ENCODE measurements at regions not wholly inside any gene's neighbourhood (a gene's known extent, or its start where the extent isn't known, plus 50 kb on each side); places are given as distances from the start of the nearest gene placed in this dataset.

DNA sequence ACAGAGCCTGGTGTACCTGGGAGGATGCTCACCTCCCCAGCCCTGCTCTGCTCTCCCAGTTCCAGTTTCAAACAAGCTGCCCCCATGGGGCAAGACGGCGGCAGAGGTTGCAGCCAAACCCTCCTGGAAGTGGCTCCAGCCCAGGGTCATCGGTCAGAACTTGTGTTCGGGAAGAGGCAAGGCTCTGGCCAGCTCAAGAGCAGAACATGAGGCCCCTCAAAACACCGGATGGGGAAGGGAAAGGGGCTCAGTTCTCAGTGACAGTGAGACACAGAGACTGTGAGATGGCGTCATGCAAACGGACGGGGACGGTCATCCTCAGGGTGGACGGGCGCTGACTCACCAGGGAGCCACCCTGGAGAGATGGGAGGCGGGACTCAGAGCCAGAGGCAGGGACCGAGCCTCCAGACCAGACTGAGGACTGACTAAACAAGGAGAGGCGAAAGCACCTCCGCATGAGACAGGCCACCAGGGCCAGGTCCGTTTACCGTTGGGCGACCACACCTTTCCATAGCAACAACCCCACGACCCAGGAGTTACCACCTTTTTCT is 63.9 kb upstream of the GALNT9 start:
- no peak for DNase-seq

- no peak for DNase-seq
These were observed 63.2 kb upstream of the GALNT9 start for GRCh38 chr12:132392389-132393244.

- DNase-seq: no peak
These were observed 62.1 kb upstream of the GALNT9 start for GRCh38 chr12:132391326-132392041.

DNA sequence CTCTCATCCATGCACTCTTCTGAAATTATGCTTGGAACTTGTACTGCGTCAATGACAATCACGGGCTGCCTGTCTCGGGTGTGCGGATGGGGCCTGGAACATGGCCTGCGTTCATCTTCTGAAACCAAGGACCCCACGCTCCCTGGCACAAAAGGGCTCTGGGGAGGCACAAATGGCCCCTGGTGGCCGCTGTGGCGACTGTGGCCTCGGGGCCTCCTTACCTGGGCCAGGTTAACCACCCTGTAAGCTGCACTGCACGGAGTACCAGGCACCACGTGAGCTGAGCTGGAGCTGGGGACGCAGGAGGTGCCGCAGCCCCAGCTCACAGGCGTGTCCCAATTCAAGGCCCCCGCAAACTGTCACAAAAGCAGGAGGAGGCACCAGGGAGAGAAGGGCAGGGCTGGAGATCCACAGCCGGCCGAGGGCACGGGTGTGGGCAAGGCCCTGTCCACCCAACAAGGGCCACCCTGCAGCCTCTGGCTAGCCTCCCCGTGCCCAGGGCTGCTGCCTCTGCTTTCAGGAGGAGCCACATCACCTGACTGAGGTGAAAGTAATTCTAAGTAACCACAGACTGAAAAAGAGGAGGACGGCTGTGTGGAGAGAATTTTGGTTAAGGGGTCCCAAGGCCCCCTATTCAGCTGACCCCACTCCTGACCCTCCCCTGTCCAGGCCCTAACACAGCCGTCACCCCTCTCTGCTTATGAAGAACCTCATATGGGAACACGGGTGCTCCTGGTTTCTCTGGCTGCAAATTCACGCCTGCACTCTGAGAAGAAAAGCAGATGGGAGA is 61.1 kb upstream of the GALNT9 start:
- DNase-seq: no peak

DNA sequence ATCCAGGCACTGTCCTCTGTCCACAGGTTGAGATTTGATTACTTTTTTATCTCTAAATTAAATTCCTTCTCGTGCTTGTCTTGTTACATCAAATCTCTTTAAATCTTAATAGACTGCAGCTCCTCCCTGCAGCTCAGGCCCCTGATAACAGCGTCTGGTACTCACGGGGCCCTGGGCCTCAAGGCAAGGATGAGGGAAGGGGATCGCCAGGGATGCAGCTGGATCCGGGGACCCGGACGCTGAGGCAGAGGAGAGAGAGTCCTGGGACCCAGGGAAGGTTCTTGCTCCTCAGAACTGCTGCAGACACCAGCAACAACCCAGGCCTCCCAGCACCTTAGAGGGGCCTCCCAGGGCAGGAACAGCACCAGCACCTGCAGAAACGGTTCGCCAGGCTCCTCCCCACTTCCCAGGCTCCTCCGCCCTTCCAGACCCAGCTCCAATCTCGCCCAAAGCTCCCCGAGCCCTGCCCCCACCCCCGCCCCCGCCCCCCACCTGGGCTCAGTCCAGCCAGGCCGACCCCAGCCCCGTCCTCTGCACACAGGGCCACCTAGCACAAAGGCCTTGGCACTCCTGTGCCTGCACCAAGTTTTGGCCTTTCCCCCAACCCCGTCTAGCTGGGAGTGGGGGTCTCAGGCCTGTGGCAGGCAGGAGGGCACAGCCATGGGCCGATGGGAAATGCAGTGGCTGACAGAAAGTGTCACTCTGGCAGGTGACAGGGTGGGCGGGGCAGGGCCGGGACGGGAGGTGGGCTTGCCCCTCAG is 60.3 kb upstream of the GALNT9 start:
- DNase-seq: no peak

DNA sequence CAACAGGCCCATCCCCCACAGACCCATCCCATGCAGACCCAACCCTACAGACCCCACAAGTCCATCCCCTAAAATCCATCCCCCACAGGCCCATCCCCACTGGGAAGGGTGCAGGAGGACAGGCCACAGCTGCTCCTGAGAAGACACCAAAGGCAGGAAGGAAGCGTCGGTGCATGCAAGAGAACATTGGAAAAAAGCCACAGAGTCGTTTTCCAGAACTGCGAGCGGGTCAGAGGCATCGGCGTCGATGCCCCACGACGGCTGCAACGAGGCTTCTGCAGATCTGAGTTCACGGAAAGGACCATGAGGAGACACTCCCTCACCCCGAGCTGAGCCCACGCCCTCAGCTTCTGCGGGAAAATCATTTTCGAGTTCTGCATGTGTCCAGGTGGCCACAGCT is 59.6 kb upstream of the GALNT9 start:
- no peak for DNase-seq

GRCh38 chr12:132388379-132389015 is 59.1 kb upstream of the GALNT9 start:
- DNase-seq: no peak

DNA sequence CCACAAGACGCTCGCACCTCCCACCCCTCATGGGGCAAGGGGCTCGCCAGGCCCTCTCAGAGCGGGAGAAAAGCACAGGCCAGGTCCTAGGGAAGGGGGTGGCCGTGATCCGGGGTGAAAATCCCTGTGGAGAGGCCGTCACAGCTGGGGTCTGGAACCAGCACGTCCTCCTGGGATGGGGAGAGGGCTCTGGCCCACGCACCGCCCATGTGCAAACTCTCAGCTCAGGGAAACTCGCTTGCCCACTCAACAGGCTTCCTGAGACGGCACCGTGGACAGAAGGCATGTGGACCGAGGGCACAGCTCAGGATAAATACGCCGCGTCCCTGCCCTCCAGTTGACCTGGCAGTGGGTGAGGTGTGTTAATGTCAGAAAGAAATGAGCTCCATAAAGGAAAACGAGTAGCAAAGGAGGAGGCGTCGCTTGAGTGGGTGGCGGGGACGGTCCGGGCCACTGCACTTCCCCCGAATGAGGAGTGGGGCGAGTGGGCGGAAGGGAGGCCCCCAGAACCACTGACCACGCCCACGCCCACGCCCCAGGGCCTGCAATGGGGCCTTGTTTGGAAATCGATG is 57.6 kb upstream of the GALNT9 start:
- no peak for DNase-seq

DNA sequence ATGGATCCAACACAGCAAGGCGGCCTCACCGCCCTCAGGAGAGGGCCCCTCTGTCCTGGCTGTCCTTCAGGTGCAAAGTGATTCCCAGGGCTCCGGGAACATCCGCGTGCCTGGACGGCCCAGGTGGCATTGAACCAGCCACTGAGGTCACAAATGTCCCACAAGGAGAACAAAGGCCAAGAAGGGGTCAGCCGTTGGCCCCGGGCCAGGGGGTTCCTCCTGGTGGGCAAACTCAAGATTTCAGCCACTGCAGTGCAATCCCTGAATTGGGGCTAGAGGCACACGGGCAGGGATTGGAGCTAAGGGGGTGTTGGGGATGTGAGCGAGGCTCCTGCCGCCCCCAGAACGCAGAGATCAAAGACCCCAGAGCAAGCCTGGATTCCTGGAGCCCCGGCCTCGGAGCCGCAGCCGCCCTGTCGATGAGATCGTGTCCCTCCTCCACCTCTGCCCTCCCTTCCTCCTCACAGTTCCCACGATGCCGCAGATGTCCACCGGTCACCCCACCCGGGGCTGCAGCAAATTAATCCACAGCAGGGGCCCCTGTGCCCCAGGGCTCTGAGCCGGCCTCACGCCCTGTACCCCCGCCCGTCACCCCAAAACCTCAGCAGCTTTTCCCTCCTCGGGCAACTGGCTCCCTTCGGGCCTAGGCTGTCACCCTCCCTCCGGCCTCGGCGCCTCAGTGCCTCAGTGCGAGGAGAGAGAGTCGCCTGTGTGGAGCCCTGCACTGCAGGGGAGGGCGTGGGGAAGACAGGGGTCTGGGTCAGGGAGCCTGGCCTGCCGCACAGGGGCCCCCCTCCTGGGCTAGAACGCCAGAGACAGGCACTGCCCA is 56.7 kb upstream of the GALNT9 start:
- no peak for DNase-seq

- DNase-seq: peak in 1 of 3 experiments; percentile 78
These were observed 55.8 kb upstream of the GALNT9 start for GRCh38 chr12:132384916-132385774.

DNA sequence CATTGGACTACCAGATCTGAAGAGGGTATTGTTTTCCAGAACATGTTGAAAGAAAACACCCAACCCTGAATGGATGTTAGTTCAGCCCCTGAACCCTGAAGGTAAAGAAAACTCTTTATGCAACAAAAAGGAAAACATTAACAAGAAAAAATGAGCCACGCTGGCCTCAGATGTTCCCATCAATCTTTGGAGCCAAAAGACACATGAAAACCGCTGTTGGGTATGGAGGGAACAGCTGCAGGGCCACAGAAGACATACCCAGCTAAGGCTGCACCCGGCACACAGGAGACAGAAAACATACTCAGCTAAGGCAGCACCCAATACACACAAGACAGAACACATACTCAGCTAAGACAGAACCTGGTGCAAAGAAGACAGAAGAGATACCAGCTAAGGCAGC is 51.3 kb upstream of the GALNT9 start:
- DNase-seq: no peak

GRCh38 chr12:132379996-132380395 is 50.6 kb upstream of the GALNT9 start:
- DNase-seq: no peak

- DNase-seq: no peak
These were observed 50.2 kb upstream of the GALNT9 start for GRCh38 chr12:132379576-132379975.

Measured in NCI-H1417 (cell line).